Transverse colon (tissue), 4 donors: ENCODE measurements at regions not wholly inside any gene's neighbourhood (a gene's known extent, or its start where the extent isn't known, plus 50 kb on each side); places are given as distances from the start of the nearest gene placed in this dataset.

ENCODE experiments used
- DNase-seq: peaks from one replicate; pipeline ENCODE4 v3.0.0-alpha.2; 2019
- H3K27ac ChIP-seq, 4 donors: fragments of 200-600 bp; sonication (generic); 2 replicates each; pipeline ENCODE4 v1.5.1; 2016 to 2018; ENCODE audit warnings: inconsistent platforms in 4 of 4
- H3K27me3 ChIP-seq: fragments of 200-600 bp; sonication (generic); 2 replicates; pipeline ENCODE4 v1.5.1; 2017; ENCODE audit warnings: inconsistent platforms
- H3K36me3 ChIP-seq, 4 donors: fragments of 200-600 bp; sonication (generic); 2 replicates each; pipeline ENCODE4 v1.5.1; 2017 to 2019; ENCODE audit warnings: inconsistent platforms in 4 of 4
- H3K4me1 ChIP-seq, 4 donors: fragments of 200-600 bp; sonication (generic); 2 replicates each; pipeline ENCODE4 v1.5.1; 2017 to 2020; ENCODE audit warnings: inconsistent platforms in 4 of 4
- H3K4me3 ChIP-seq, 4 donors: fragments of 200-600 bp; sonication (generic); 1 replicate in 1 of 4; 2 replicates in 3 of 4; pipeline versions ENCODE4 v1.5.1 to v1.6.1; 2017 to 2019; ENCODE audit warnings: inconsistent platforms in 4 of 4
- H3K9me3 ChIP-seq, 2 donors: fragments of 200-600 bp; sonication (generic); 2 replicates each; pipeline ENCODE4 v1.5.1; 2017 to 2019; ENCODE audit warnings: inconsistent platforms in 2 of 2
- CTCF ChIP-seq, 5 experiments: fragments of 200-600 bp in 3 of 5; fragments of 450-650 bp in 2 of 5; sonication (generic) in 3 of 5; IDR thresholded peaks; 1 replicate in 2 of 5; 2 replicates in 3 of 5; pipeline ENCODE4 v1.5.1; 2016 to 2017; ENCODE audit warnings: antibody characterized with exemption in 5 of 5, inconsistent platforms in 3 of 5, mild to moderate bottlenecking in 2 of 5, moderate library complexity in 1 of 5
- EP300 ChIP-seq: sonication (generic); formaldehyde crosslinking; IDR thresholded peaks from one replicate; pipeline ENCODE4 v1.6.1; 2017; ENCODE audit warnings: antibody characterized with exemption, low read depth
- POLR2A ChIP-seq: fragments of 450-650 bp; IDR thresholded peaks from one replicate; pipeline ENCODE4 v1.6.1; 2016; ENCODE audit warnings: antibody characterized with exemption, mild to moderate bottlenecking, moderate library complexity
- POLR2AphosphoS5 ChIP-seq, 3 donors: sonication (generic); formaldehyde crosslinking; IDR thresholded peaks; one replicate each; pipeline ENCODE4 v1.6.1; 2016; ENCODE audit warnings: antibody characterized with exemption in 3 of 3
- WGBS, 2 donors: methylation state at CpG; one replicate each; pipeline ENCODE4 v1.1.5; 2018; ENCODE audit warnings: low coverage in 1 of 2; 5-methylcytosine and 5-hydroxymethylcytosine counted together
- in situ Hi-C, 4 donors: fragments of 200-750 bp; cut with MboI; loops; one replicate each; pipeline versions ENCODE4 v1.15.0 to v1.15.1; 2017; ENCODE audit warnings: low sequenced_read_pairs in 3 of 4, low pct_ligation_motif_present in 1 of 4, low pct_unique_long_range_greater_than_20kb in 1 of 4
- intact Hi-C: fragments of 100-400 bp; cut with DNase I; formaldehyde crosslinking; loops from one replicate; pipeline ENCODE4 v1.15.1; 2023; ENCODE audit warnings: low total_unique reads

- no peaks in the 10 kb centered on the region for H3K27me3 ChIP-seq
- no peak overlapping the region for H3K4me3 ChIP-seq
- TF ChIP-seq POLR2A: no peak
- TF ChIP-seq POLR2AphosphoS5 (IDR thresholded peaks at IDR 0.05): no peak
- no peak for TF ChIP-seq CTCF (IDR thresholded peaks at IDR 0.05)
- TF ChIP-seq EP300: no peak
- no peaks in the 10 kb centered on the region for H3K9me3 ChIP-seq
- no peak for DNase-seq
- WGBS, 2 donors: 85 to 98% methylated on average over 7 of the region's 7 CpGs
- in situ Hi-C loops (no loop called here), intact Hi-C loops (no loop called here)
- no peak overlapping the region for H3K27ac ChIP-seq
- no peaks in the 10 kb centered on the region for H3K36me3 ChIP-seq
- H3K4me1 ChIP-seq: peaks cover 0 to 10% (median 0%) of the 10 kb centered on the region in 4 donors
Measured at GRCh38 chr1:232718928-232719927, 86.0 kb upstream of the MAP10 start.

GRCh38 chr1:232722626-232723025 is 82.6 kb upstream of the MAP10 start:
- Histone ChIP-seq H3K9me3 (no peaks in the 10 kb centered on the region), H3K4me3 (no peak overlapping the region), H3K27ac (no peak overlapping the region), H3K36me3 (no peaks in the 10 kb centered on the region), H3K27me3 (no peaks in the 10 kb centered on the region), H3K4me1 (peaks cover 0 to 8% (median 0%) of the 10 kb centered on the region in 4 donors)
- no peak for TF ChIP-seq POLR2A
- no peak for TF ChIP-seq EP300
- no peak for TF ChIP-seq CTCF (IDR thresholded peaks at IDR 0.05)
- no peak for TF ChIP-seq POLR2AphosphoS5 (IDR thresholded peaks at IDR 0.05)
- WGBS, 2 donors: 81 to 90% methylated on average over 3 of the region's 3 CpGs
- in situ Hi-C loops: no loop called here
- no peak for DNase-seq
- intact Hi-C loops: no loop called here

GRCh38 chr1:232725305-232726047 is 79.7 kb upstream of the MAP10 start:
- H3K9me3 ChIP-seq: no peaks in the 10 kb centered on the region
- no peak overlapping the region for H3K4me3 ChIP-seq
- no peaks in the 10 kb centered on the region for H3K27me3 ChIP-seq
- 80 to 91% methylated on average over 4 to 6 of the region's 6 CpGs for WGBS, 2 donors
- in situ Hi-C loops: no loop called here
- no peak for TF ChIP-seq EP300
- no peak for DNase-seq
- intact Hi-C loops: no loop called here
- H3K36me3 ChIP-seq: no peaks in the 10 kb centered on the region
- no peak overlapping the region for H3K27ac ChIP-seq
- no peaks in the 10 kb centered on the region for H3K4me1 ChIP-seq

GRCh38 chr1:232726048-232726779 is 79.0 kb upstream of the MAP10 start:
- no peak overlapping the region for H3K4me3 ChIP-seq
- in situ Hi-C loops: no loop called here
- 51 to 67% methylated on average over 7 to 8 of the region's 8 CpGs for WGBS, 2 donors

More at GRCh38 chr1:232726048-232726779, 79.0 kb upstream of the MAP10 start:
- H3K27ac ChIP-seq: no peak overlapping the region
- no peaks in the 10 kb centered on the region for H3K36me3 ChIP-seq
- no peak for TF ChIP-seq EP300
- TF ChIP-seq POLR2A: no peak
- TF ChIP-seq POLR2AphosphoS5 (IDR thresholded peaks at IDR 0.05): no peak
- TF ChIP-seq CTCF (IDR thresholded peaks at IDR 0.05): no peak
- no peaks in the 10 kb centered on the region for H3K9me3 ChIP-seq
- no peaks in the 10 kb centered on the region for H3K4me1 ChIP-seq
- DNase-seq: no peak
- no peaks in the 10 kb centered on the region for H3K27me3 ChIP-seq
- intact Hi-C loops: no loop called here
